ENCODE measurements at regions not wholly inside any gene's neighbourhood (a gene's known extent, or its start where the extent isn't known, plus 50 kb on each side); places are given as distances from the start of the nearest gene placed in this dataset.
"Not testable (repeated sequence)": the region's sequence is repeated elsewhere in the genome, so short reads cannot be mapped to it uniquely, and the experiment has no call there.

GRCh38 chr2:95698146-95698545 lies 106.3 kb downstream of the TRIM43 start:
- Histone ChIP-seq H3K36me3 (ENCODE audit: insufficient read depth in 1 of 2, low read depth in 1 of 2) (no peaks in the 10 kb centered on the region), H3K27ac (no peak overlapping the region), H3K4me3 (no peak overlapping the region), H3K27me3 (ENCODE audit: insufficient read depth in 3 of 3, low read length in 2 of 3) (peaks cover 0 to 7% (median 2%) of the 10 kb centered on the region in 3 donors), H3K9me3 (no peaks in the 10 kb centered on the region), H3K4me1 (no peaks in the 10 kb centered on the region)
- no peak for TF ChIP-seq CTCF (IDR thresholded peaks at IDR 0.05)
- ATAC-seq (no peak), DNase-seq (no peak)
- intact Hi-C loops (cut with DNase I): no loop called here
- WGBS, 3 donors: 73 to 89% (median 81%) methylated on average over 4 of the region's 4 CpGs

- H3K4me3 ChIP-seq; DNase-seq; H3K9me3 ChIP-seq; intact Hi-C loops (cut with DNase I); H3K27me3 ChIP-seq (ENCODE audit: insufficient read depth in 3 of 3, low read length in 2 of 3); H3K36me3 ChIP-seq (ENCODE audit: insufficient read depth in 1 of 2, low read depth in 1 of 2); H3K4me1 ChIP-seq; ATAC-seq; H3K27ac ChIP-seq: not testable (repeated sequence)
- WGBS, 3 donors: 77 to 82% (median 77%) methylated on average over 5 of the region's 5 CpGs
Measured at GRCh38 chr2:95699201-95700184, 107.7 kb downstream of the TRIM43 start.

GRCh38 chr2:95700519-95700918 lies 108.7 kb downstream of the TRIM43 start:
- ATAC-seq: no peak
- no peak for TF ChIP-seq CTCF (IDR thresholded peaks at IDR 0.05)
- Histone ChIP-seq H3K4me3 (no peak overlapping the region), H3K27me3 (ENCODE audit: insufficient read depth in 3 of 3, low read length in 2 of 3) (peaks cover 0 to 7% (median 2%) of the 10 kb centered on the region in 3 donors), H3K36me3 (ENCODE audit: insufficient read depth in 1 of 2, low read depth in 1 of 2) (no peaks in the 10 kb centered on the region), H3K27ac (no peak overlapping the region), H3K9me3 (no peaks in the 10 kb centered on the region), H3K4me1 (no peaks in the 10 kb centered on the region)
- WGBS, 3 donors: 62 to 71% (median 69%) methylated on average over 4 of the region's 4 CpGs
- intact Hi-C loops (cut with DNase I): no loop called here
- no peak for DNase-seq

DNA sequence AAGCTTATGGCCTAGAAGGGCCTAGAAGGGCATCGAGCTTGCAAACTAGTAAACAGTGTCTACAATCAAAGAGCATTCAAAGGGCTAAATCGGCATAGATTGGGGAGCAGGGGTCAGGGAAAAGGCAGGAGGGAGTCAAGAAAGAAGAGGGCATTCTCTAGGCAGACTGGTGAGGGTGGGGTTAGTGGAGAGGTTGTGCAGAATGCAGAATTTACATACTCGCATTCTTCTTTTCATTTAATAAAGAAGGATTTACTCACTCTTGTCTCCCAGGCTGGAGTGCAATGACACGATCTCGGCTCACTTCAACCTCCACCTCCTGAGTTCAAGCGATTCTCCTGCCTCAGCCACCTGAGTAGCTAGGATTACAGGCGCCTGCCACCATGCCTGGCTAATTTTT lies 110.7 kb downstream of the TRIM43 start:
- no peak for ATAC-seq
- Histone ChIP-seq H3K27ac (no peak overlapping the region), H3K4me1 (no peaks in the 10 kb centered on the region), H3K27me3 (ENCODE audit: insufficient read depth in 3 of 3, low read length in 2 of 3) (peaks cover 0 to 2% (median 0%) of the 10 kb centered on the region in 3 donors), H3K4me3 (no peak overlapping the region), H3K9me3 (no peaks in the 10 kb centered on the region), H3K36me3 (ENCODE audit: insufficient read depth in 1 of 2, low read depth in 1 of 2) (no peaks in the 10 kb centered on the region)
- WGBS, 3 donors: 93 to 94% (median 93%) methylated on average over 7 of the region's 7 CpGs
- no peak for TF ChIP-seq CTCF (IDR thresholded peaks at IDR 0.05)
- no peak for DNase-seq
- intact Hi-C loops (cut with DNase I): no loop called here

- H3K4me1 ChIP-seq; H3K36me3 ChIP-seq (ENCODE audit: insufficient read depth in 1 of 2, low read depth in 1 of 2); H3K9me3 ChIP-seq; H3K27ac ChIP-seq; H3K4me3 ChIP-seq; DNase-seq; ATAC-seq; H3K27me3 ChIP-seq (ENCODE audit: insufficient read depth in 3 of 3, low read length in 2 of 3); intact Hi-C loops (cut with DNase I): not testable (repeated sequence)
- WGBS, 3 donors: 82 to 86% (median 84%) methylated on average over 2 of the region's 2 CpGs
Measured at GRCh38 chr2:95707161-95707560, 115.4 kb downstream of the TRIM43 start.

Measured in psoas muscle (tissue), 7 donors.